ENCODE measurements at regions not wholly inside any gene's neighbourhood (a gene's known extent, or its start where the extent isn't known, plus 50 kb on each side); places are given as distances from the start of the nearest gene placed in this dataset.

GRCh38 chr19:27722625-27723024 is 1490.3 kb downstream of the UQCRFS1 start:
- DNase-seq (ENCODE audit: extremely low spot score) = no peak
- CTCF ChIA-PET = interaction anchor here (2.0 kb wide), 1 partner anchor 9 kb away, joined by 5 read pairs; no protein-coding TSS in a partner anchor
- POLR2A ChIA-PET = no interaction called here
- TF ChIP-seq CTCF (IDR thresholded peaks at IDR 0.05; ENCODE audit: control extremely low read depth, extremely low read depth, low read depth, missing control alignments) = no peak

DNA sequence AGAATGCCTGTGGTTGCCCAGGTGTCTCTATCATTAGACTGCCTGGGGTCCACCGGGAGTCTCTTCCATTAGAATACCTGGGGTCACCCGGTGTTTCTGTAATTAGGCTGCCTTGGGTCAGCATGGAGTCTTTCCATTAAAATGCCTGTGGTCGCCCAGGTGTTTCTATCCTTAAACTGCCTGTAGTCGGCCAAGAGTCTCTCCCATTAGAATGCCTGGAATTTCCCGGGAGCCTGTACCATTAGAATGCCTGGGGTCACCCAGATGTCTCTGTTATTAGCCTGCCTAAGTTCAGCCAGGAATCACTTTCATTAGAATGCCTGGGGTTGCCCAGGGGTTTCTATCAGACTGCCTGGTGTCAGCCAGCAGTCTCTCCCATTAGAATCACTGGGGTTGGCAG is 1492.8 kb downstream of the UQCRFS1 start:
- POLR2A ChIA-PET = no interaction called here
- CTCF ChIA-PET = no interaction called here
- no peak for TF ChIP-seq CTCF (IDR thresholded peaks at IDR 0.05; ENCODE audit: control extremely low read depth, extremely low read depth, low read depth, missing control alignments)
- no peak for DNase-seq (ENCODE audit: extremely low spot score)

GRCh38 chr19:27719034-27719433 is 1493.9 kb downstream of the UQCRFS1 start:
- ChIA-PET CTCF (no interaction called here), POLR2A (no interaction called here)
- no peak for DNase-seq (ENCODE audit: extremely low spot score)
- TF ChIP-seq CTCF (IDR thresholded peaks at IDR 0.05; ENCODE audit: control extremely low read depth, extremely low read depth, low read depth, missing control alignments) = no peak

GRCh38 chr19:27718234-27718633 is 1494.7 kb downstream of the UQCRFS1 start:
- CTCF ChIA-PET = no interaction called here
- TF ChIP-seq CTCF (IDR thresholded peaks at IDR 0.05; ENCODE audit: control extremely low read depth, extremely low read depth, low read depth, missing control alignments) = no peak
- no peak for DNase-seq (ENCODE audit: extremely low spot score)
- POLR2A ChIA-PET = no interaction called here

DNA sequence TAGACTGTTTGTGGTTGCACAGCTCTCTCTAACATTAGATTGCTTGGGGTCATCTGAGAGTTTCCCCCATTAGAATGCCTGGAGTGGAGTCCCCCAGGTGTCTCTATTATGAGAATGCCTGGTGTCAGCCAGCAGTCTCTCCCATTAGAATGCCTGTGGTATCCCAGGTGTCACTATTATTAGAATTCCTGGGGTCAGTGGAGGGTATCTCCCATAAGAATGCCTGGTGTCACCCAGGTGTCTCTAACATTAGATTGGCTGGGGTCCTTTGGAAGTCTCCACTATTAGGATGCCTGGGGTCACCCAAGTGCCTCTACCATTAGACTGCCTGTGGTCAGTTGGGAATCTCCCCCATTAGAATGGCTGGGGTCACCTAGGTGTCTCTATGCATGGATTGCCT is 1495.1 kb downstream of the UQCRFS1 start:
- ChIA-PET POLR2A (no interaction called here), CTCF (no interaction called here)
- TF ChIP-seq CTCF (IDR thresholded peaks at IDR 0.05; ENCODE audit: control extremely low read depth, extremely low read depth, low read depth, missing control alignments) = no peak
- DNase-seq (ENCODE audit: extremely low spot score) = no peak

GRCh38 chr19:27716922-27717321 is 1496.0 kb downstream of the UQCRFS1 start:
- no peak for TF ChIP-seq CTCF (IDR thresholded peaks at IDR 0.05; ENCODE audit: control extremely low read depth, extremely low read depth, low read depth, missing control alignments)
- no peak for DNase-seq (ENCODE audit: extremely low spot score)
- POLR2A ChIA-PET = no interaction called here
- CTCF ChIA-PET = no interaction called here

GRCh38 chr19:27714857-27715256 is 1498.1 kb downstream of the UQCRFS1 start:
- CTCF ChIA-PET = interaction anchor here (0.8 kb wide), 1 partner anchor 8 kb away, joined by 4 read pairs; no protein-coding TSS in a partner anchor
- no peak for TF ChIP-seq CTCF (IDR thresholded peaks at IDR 0.05; ENCODE audit: control extremely low read depth, extremely low read depth, low read depth, missing control alignments)
- DNase-seq (ENCODE audit: extremely low spot score) = no peak
- POLR2A ChIA-PET = no interaction called here
